PFSK-1 (cell line): ENCODE measurements at regions not wholly inside any gene's neighbourhood (a gene's known extent, or its start where the extent isn't known, plus 50 kb on each side); places are given as distances from the start of the nearest gene placed in this dataset.

Source experiments
- REST ChIP-seq, 2 experiments: IDR thresholded peaks; 2 replicates each; pipeline versions ENCODE4 v1.6.1 to v1.8.0; 2011 to 2012; ENCODE audit warnings: low read depth in 2 of 2, low read length in 2 of 2, control low read depth in 1 of 2, inconsistent platforms in 1 of 2, mild to moderate bottlenecking in 1 of 2, moderate library complexity in 1 of 2; ENCODE audit not compliant: insufficient read depth in 1 of 2
- TAF1 ChIP-seq: IDR thresholded peaks from 2 replicates; pipeline ENCODE4 v1.6.1; 2012; ENCODE audit warnings: low read length, control low read depth, borderline replicate concordance; ENCODE audit not compliant: insufficient read depth

DNA sequence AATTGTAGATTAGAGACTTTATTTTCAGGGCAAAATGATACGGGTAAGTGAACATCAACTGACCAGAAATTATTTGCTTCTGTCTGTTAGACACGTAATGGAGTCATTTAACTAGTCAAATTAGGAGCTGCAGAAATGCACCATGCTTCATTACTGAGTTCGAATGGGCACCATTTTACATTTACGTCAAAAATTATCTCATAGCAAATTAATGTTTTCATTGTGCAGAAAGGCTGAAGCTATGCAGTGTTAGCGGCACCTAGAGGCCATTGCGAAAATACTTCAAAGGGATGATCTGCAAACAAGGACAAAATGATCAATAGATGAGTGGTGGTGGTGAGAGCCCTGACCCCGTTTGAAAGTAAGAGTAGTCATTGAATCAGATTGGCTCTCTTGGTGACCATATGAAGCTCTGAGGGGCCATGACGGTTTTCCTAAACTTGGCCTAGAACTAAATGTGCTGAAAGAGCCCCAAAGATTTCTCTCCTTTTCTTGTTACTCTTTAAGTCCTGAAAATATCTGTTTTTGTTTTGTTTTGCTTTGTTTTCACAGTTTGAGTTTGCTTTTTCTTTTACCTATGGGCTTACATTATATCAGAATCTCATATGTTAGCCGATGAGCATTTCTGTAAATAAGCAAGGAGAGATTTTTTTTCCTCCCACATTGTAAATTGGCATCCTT, 277.9 kb downstream of the ZNF536 start:
- TF ChIP-seq TAF1: no peak
- no peak for TF ChIP-seq REST (IDR thresholded peaks at IDR 0.05; ENCODE audit: insufficient read depth in 1 of 2, low read depth in 2 of 2, low read length in 2 of 2)
